Endothelial cell (in vitro differentiated cells): ENCODE measurements at regions not wholly inside any gene's neighbourhood (a gene's known extent, or its start where the extent isn't known, plus 50 kb on each side); places are given as distances from the start of the nearest gene placed in this dataset.
A peak's percentile ranks its signal among the peaks of the same experiment; 100 is the strongest.

Experiments
- DNase-seq: peaks from one replicate; pipeline ENCODE4 v3.0.0; 2021; ENCODE audit warnings: low spot score
- H3K27ac Mint-ChIP-seq: one replicate; pipeline ENCODE4 v1.8.0; 2021; ENCODE audit warnings: mixed read lengths, inconsistent platforms; ENCODE audit not compliant: unreplicated experiment
- H3K27me3 Mint-ChIP-seq: one replicate; pipeline ENCODE4 v1.8.0; 2021; ENCODE audit warnings: mild to moderate bottlenecking, moderate library complexity, mixed read lengths, inconsistent platforms; ENCODE audit not compliant: unreplicated experiment
- H3K36me3 Mint-ChIP-seq: one replicate; pipeline ENCODE4 v1.8.0; 2021; ENCODE audit warnings: mild to moderate bottlenecking, low read depth, mixed read lengths, inconsistent platforms; ENCODE audit not compliant: unreplicated experiment
- H3K4me1 Mint-ChIP-seq: one replicate; pipeline ENCODE4 v1.8.0; 2021; ENCODE audit warnings: mild to moderate bottlenecking, mixed read lengths, inconsistent platforms; ENCODE audit not compliant: unreplicated experiment
- H3K4me3 Mint-ChIP-seq: one replicate; pipeline ENCODE4 v1.8.0; 2021; ENCODE audit warnings: mild to moderate bottlenecking, mixed read lengths, inconsistent platforms; ENCODE audit not compliant: unreplicated experiment
- H3K9me3 Mint-ChIP-seq: one replicate; pipeline ENCODE4 v1.8.0; 2021; ENCODE audit warnings: mixed read lengths, inconsistent platforms; ENCODE audit not compliant: unreplicated experiment
- TF ChIP-seq, protein P1 (sequence below): fragments of 200-600 bp; sonication (generic); IDR thresholded peaks from one replicate; pipeline ENCODE4 v1.5.0; 2021; ENCODE audit warnings: antibody characterized with exemption; ENCODE audit not compliant: unreplicated experiment

GRCh38 chr5:115391780-115392179 is 95.3 kb upstream of the CCDC112 start:
- no peaks in the 10 kb centered on the region for H3K4me1 Mint-ChIP-seq
- no peaks in the 10 kb centered on the region for H3K9me3 Mint-ChIP-seq
- no peak overlapping the region for H3K4me3 Mint-ChIP-seq
- no peaks in the 10 kb centered on the region for H3K36me3 Mint-ChIP-seq
- no peaks in the 10 kb centered on the region for H3K27me3 Mint-ChIP-seq
- no peak for DNase-seq
- H3K27ac Mint-ChIP-seq = no peak overlapping the region
- TF ChIP-seq, protein P1, sequence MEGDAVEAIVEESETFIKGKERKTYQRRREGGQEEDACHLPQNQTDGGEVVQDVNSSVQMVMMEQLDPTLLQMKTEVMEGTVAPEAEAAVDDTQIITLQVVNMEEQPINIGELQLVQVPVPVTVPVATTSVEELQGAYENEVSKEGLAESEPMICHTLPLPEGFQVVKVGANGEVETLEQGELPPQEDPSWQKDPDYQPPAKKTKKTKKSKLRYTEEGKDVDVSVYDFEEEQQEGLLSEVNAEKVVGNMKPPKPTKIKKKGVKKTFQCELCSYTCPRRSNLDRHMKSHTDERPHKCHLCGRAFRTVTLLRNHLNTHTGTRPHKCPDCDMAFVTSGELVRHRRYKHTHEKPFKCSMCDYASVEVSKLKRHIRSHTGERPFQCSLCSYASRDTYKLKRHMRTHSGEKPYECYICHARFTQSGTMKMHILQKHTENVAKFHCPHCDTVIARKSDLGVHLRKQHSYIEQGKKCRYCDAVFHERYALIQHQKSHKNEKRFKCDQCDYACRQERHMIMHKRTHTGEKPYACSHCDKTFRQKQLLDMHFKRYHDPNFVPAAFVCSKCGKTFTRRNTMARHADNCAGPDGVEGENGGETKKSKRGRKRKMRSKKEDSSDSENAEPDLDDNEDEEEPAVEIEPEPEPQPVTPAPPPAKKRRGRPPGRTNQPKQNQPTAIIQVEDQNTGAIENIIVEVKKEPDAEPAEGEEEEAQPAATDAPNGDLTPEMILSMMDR = no peak

DNA sequence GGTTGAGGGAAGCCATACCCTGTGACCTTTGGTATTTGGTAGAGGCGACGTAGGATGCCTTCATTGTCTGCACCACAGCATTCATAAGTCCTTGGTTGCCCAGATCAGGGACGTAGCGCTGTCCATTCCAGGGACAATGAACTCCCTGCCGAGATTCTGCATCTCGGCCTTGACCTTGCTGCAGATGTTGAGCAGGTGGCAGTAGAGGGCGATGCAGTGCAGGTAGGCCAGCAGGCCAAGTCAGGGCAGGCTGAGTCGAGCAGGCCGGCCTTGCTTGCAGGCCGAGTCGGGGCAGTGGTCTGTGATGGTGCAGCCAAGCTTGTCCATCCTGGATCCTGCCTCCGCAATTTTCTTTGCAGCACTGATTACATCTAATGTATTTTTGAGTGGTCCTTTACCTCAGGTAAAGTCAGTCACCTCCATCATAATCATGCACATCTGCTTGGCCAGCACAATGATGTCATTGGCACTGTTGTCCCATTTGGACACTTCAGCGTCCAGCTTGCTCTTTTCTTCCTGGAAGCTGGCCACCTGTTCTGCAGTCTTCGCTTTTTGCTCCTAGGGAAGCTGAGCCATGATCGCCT is 93.4 kb upstream of the CCDC112 start:
- DNase-seq = peak; percentile 22

DNA sequence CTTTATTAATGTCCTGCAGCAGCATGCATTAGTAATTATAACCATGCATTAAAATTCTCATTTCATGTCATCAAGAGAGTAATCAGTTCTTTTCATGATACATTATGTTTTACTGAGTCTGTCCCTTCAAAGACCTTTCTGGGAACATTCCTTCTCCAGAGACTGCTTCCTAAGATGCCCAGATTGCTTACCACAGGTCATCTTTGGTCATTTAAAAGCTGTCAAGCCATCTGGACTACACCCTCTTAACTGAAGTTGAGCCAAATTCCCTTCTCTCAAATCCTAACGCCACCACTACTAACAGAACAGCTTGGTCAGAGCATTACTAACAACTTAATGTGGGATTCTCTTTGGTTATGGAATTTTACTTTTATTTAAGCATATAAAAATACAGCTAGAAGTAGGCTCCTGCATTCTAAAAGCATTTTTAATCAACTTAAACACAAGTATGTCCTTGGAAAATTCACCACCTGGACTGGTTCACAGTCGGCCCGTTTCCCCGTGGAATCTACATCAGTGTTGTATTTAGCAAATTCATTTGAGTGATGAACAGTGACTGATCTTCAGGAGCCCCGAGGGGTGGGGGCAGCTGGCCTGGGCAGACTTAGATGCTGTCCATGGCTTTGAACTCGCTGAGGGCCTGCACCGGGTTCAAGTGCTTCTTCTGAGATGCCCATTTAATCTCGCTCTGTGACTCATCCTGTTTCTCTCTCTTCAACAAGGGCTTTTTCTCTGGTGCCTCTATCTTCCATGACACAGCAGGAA is 92.8 kb upstream of the CCDC112 start:
- no peak overlapping the region for H3K27ac Mint-ChIP-seq
- H3K4me1 Mint-ChIP-seq = no peaks in the 10 kb centered on the region
- no peak overlapping the region for H3K4me3 Mint-ChIP-seq
- no peak for DNase-seq
- no peaks in the 10 kb centered on the region for H3K9me3 Mint-ChIP-seq
- H3K27me3 Mint-ChIP-seq = no peaks in the 10 kb centered on the region
- H3K36me3 Mint-ChIP-seq = no peaks in the 10 kb centered on the region
- TF ChIP-seq, protein P1 = no peak

More for the DNA sequence above, 93.4 kb upstream of the CCDC112 start:
- TF ChIP-seq, protein P1 = no peak
- Mint-ChIP-seq H3K4me3 (no peak overlapping the region), H3K4me1 (no peaks in the 10 kb centered on the region), H3K27ac (no peak overlapping the region), H3K27me3 (no peaks in the 10 kb centered on the region), H3K36me3 (no peaks in the 10 kb centered on the region), H3K9me3 (no peaks in the 10 kb centered on the region)

DNA sequence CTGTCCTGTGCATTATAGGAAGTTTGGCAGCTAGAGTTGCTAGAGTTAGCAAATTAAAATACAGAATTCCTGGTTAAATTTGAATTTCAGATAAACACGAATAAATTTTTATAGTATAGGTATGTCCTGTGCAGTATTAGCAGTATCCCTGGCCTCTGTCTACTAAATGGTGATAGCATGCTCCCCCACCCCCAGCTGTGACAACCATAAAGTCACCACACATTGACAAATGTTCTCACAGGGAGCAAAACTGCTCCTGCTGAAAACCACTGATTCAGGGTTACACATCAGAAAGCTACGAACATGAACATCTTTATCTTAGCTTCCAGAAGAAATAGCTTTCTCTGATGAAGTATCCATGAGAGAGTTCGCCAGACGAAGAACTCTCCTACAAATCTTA is 91.8 kb upstream of the CCDC112 start:
- TF ChIP-seq, protein P1 = no peak

GRCh38 chr5:115387816-115388215 is 91.4 kb upstream of the CCDC112 start:
- Mint-ChIP-seq H3K9me3 (no peaks in the 10 kb centered on the region), H3K27ac (no peak overlapping the region), H3K4me3 (no peak overlapping the region), H3K27me3 (no peaks in the 10 kb centered on the region), H3K36me3 (no peaks in the 10 kb centered on the region), H3K4me1 (no peaks in the 10 kb centered on the region)
- DNase-seq = no peak
- TF ChIP-seq, protein P1 = no peak

More for the DNA sequence above, 91.8 kb upstream of the CCDC112 start:
- no peaks in the 10 kb centered on the region for H3K36me3 Mint-ChIP-seq
- no peaks in the 10 kb centered on the region for H3K9me3 Mint-ChIP-seq
- DNase-seq = no peak
- H3K4me1 Mint-ChIP-seq = no peaks in the 10 kb centered on the region
- H3K27ac Mint-ChIP-seq = no peak overlapping the region
- no peaks in the 10 kb centered on the region for H3K27me3 Mint-ChIP-seq
- no peak overlapping the region for H3K4me3 Mint-ChIP-seq
